Chondrocyte (in vitro differentiated cells): ENCODE measurements at regions not wholly inside any gene's neighbourhood (a gene's known extent, or its start where the extent isn't known, plus 50 kb on each side); places are given as distances from the start of the nearest gene placed in this dataset.

Source experiments
- DNase-seq: peaks from one replicate; pipeline ENCODE4 v3.0.0; 2021; ENCODE audit warnings: mixed read lengths, low spot score
- H3K27ac Mint-ChIP-seq: one replicate; pipeline ENCODE4 v1.8.0; 2021; ENCODE audit warnings: mild to moderate bottlenecking, moderate library complexity, mixed read lengths; ENCODE audit not compliant: unreplicated experiment
- H3K27me3 Mint-ChIP-seq: 2 replicates; pipeline ENCODE4 v1.8.0; 2021; ENCODE audit warnings: low read depth, mixed read lengths
- H3K36me3 Mint-ChIP-seq: 2 replicates; pipeline ENCODE4 v1.8.0; 2021; ENCODE audit warnings: low read depth, mixed read lengths
- H3K4me1 Mint-ChIP-seq: 2 replicates; pipeline ENCODE4 v1.8.0; 2021; ENCODE audit warnings: low read depth, mild to moderate bottlenecking, mixed read lengths
- H3K4me3 Mint-ChIP-seq: one replicate; pipeline ENCODE4 v1.8.0; 2021; ENCODE audit warnings: mild to moderate bottlenecking, moderate library complexity, mixed read lengths; ENCODE audit not compliant: unreplicated experiment
- H3K9me3 Mint-ChIP-seq: 2 replicates; pipeline ENCODE4 v1.8.0; 2021; ENCODE audit warnings: low read depth, mixed read lengths
- TF ChIP-seq, protein P1 (sequence below): fragments of 200-600 bp; sonication (generic); IDR thresholded peaks from 2 replicates; pipeline ENCODE4 v1.5.0; 2021; ENCODE audit warnings: antibody characterized with exemption, mild to moderate bottlenecking, moderate library complexity

DNA sequence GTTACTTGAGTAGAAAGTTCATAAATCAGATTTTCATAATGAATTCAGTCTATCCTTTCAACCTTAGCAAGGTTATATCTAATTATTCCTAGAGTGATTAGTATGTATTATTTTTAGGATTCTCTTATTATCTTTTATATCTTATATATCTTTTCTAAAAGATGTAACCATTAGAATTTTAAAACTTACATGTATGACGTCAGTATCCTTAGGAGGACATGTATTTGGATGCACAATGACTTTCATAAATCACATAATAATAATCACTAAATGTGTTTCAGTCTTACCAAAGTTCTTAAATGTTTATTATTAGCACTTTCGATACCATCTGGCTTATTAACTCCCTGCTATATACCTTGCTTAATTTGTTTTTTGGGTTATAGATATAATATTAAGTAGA, 1400.5 kb upstream of the IGFBP7 start:
- no peaks in the 10 kb centered on the region for H3K9me3 Mint-ChIP-seq
- H3K4me1 Mint-ChIP-seq = peaks cover 4% of the 10 kb centered on the region

DNA sequence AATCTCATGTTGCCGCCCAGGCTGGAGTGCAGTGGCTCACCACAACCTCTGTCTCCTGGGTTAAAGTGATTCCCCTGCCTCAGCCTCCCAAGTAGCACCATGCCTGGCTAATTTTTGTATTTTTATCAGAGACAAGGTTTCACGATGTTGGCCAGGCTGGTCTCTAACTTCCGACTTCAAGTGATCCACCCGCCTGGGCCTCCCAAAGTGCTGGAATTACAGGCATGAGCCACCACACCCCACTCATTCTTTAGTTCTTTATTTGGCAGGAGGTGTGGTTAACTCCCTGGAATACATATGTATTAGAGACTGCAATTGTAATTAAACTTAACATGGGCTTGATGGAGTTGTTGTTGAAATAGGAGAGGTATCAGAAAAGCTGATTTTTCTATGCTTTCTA, 1396.9 kb upstream of the IGFBP7 start:
- no peaks in the 10 kb centered on the region for H3K9me3 Mint-ChIP-seq
- no peak overlapping the region for H3K27ac Mint-ChIP-seq
- H3K27me3 Mint-ChIP-seq = peaks cover 1% of the 10 kb centered on the region
- TF ChIP-seq, protein P1, sequence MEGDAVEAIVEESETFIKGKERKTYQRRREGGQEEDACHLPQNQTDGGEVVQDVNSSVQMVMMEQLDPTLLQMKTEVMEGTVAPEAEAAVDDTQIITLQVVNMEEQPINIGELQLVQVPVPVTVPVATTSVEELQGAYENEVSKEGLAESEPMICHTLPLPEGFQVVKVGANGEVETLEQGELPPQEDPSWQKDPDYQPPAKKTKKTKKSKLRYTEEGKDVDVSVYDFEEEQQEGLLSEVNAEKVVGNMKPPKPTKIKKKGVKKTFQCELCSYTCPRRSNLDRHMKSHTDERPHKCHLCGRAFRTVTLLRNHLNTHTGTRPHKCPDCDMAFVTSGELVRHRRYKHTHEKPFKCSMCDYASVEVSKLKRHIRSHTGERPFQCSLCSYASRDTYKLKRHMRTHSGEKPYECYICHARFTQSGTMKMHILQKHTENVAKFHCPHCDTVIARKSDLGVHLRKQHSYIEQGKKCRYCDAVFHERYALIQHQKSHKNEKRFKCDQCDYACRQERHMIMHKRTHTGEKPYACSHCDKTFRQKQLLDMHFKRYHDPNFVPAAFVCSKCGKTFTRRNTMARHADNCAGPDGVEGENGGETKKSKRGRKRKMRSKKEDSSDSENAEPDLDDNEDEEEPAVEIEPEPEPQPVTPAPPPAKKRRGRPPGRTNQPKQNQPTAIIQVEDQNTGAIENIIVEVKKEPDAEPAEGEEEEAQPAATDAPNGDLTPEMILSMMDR = no peak
- H3K36me3 Mint-ChIP-seq = no peaks in the 10 kb centered on the region
- peaks cover 4% of the 10 kb centered on the region for H3K4me1 Mint-ChIP-seq
- H3K4me3 Mint-ChIP-seq = no peak overlapping the region
- no peak for DNase-seq

More for the DNA sequence above, 1400.5 kb upstream of the IGFBP7 start:
- no peak for DNase-seq
- H3K27ac Mint-ChIP-seq = no peak overlapping the region
- H3K36me3 Mint-ChIP-seq = no peaks in the 10 kb centered on the region
- H3K27me3 Mint-ChIP-seq = peaks cover 3% of the 10 kb centered on the region
- TF ChIP-seq, protein P1 = no peak
- H3K4me3 Mint-ChIP-seq = no peak overlapping the region

GRCh38 chr4:58502839-58503238, 1392.7 kb upstream of the IGFBP7 start:
- DNase-seq = no peak
- Mint-ChIP-seq H3K36me3 (no peaks in the 10 kb centered on the region), H3K27ac (no peak overlapping the region), H3K9me3 (peaks cover 3% of the 10 kb centered on the region), H3K27me3 (no peaks in the 10 kb centered on the region), H3K4me1 (no peaks in the 10 kb centered on the region), H3K4me3 (no peak overlapping the region)
- TF ChIP-seq, protein P1 = no peak

DNA sequence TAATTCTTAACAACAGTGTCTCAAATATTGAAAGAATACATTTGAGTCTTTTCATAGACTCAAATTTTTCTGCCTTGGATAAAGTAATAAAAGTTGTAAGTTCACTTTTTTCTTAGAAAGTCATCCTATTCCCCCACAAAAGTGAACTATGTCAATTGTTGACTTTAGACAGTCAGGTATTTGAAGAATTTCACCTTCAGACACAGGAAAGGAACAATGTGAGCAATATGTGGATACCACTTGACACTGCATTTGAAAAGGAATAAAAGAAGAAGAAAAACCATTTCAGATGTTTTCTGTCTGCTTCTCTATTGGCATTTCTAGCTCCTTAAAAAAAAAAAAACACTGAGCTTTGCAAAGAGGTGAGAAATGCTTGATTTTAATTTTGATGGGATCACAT, 1389.0 kb upstream of the IGFBP7 start:
- no peak overlapping the region for H3K4me3 Mint-ChIP-seq
- TF ChIP-seq, protein P1 = no peak
- no peak overlapping the region for H3K27ac Mint-ChIP-seq
- H3K36me3 Mint-ChIP-seq = no peaks in the 10 kb centered on the region
- H3K9me3 Mint-ChIP-seq = peaks cover 9% of the 10 kb centered on the region
- H3K27me3 Mint-ChIP-seq = no peaks in the 10 kb centered on the region
- no peaks in the 10 kb centered on the region for H3K4me1 Mint-ChIP-seq
- no peak for DNase-seq

DNA sequence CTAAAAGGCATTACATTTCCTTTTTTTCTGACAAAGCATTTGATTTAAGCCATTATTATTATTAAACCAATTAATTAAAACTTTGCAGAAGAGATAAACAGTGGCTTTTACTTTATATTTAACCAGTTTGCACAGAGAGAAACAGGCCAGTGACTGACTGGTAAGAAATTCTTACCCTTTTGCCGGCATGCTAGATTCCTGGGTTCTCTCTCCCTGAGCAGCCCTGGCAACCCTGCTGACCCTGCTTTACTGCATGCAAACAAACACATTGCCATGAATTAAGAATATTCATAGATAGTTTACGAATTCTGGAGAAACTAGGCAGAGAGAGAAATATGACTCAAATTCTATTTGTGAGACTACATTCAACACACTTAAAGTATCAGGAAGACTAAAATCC, 1381.4 kb upstream of the IGFBP7 start:
- Mint-ChIP-seq H3K4me1 (no peaks in the 10 kb centered on the region), H3K27me3 (no peaks in the 10 kb centered on the region), H3K4me3 (no peak overlapping the region), H3K36me3 (no peaks in the 10 kb centered on the region), H3K27ac (no peak overlapping the region), H3K9me3 (peaks cover 6% of the 10 kb centered on the region)
- TF ChIP-seq, protein P1 = no peak
- no peak for DNase-seq
